Suppressor macrophage treated with lipopolysaccharide for 4 hours (primary cell): ENCODE measurements at regions not wholly inside any gene's neighbourhood (a gene's known extent, or its start where the extent isn't known, plus 50 kb on each side); places are given as distances from the start of the nearest gene placed in this dataset.
"Not testable (repeated sequence)": the region's sequence is repeated elsewhere in the genome, so short reads cannot be mapped to it uniquely, and the experiment has no call there.

Source experiments
- DNase-seq: peaks from one replicate; pipeline ENCODE4 v3.0.0-alpha.2; 2020

GRCh38 chr1:209095627-209096595 lies 487.6 kb upstream of the CAMK1G start:
- no peak for DNase-seq

GRCh38 chr1:209100460-209100859 lies 483.1 kb upstream of the CAMK1G start:
- no peak for DNase-seq

GRCh38 chr1:209101106-209101505 lies 482.4 kb upstream of the CAMK1G start:
- DNase-seq = no peak

DNA sequence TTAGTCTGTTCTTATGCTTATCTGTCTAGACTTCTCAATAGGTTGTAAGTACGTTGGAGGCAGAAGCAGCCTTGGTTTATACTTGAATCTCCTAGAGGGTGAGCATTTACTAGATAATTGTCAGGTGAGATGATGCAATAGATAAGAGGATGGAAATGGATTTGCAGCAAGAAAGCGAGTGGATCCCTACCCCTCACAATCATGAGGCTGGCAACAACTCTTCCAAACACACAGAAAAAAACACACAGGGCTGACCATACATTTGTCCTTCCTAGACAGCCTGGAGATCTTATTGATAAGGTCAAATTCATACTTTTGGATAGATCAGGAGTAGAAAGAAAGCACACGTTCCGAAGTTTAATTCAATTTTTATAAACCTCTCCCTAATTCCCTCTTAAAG lies 481.4 kb upstream of the CAMK1G start:
- DNase-seq = no peak

- DNase-seq = no peak
Measured at GRCh38 chr1:209102531-209102930, 481.0 kb upstream of the CAMK1G start.

DNA sequence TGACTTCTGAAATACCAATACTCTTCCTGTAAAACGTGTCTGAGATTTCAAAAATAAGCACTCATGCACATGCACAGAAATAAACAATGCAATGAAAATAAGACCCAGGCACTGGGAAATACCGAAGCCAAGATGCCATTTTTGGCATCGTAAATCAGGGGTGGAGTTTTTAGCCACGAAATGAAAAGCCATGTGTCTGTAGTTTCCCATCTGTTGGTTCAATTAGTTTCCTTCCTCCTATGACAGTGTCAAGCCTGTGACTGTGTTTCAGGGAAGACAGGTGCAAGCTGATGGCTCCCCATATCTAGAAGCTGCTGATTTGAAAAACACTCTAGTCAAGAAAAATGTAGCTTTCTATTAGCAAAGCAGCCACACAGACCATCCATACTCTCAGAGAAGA lies 480.4 kb upstream of the CAMK1G start:
- no peak for DNase-seq

DNA sequence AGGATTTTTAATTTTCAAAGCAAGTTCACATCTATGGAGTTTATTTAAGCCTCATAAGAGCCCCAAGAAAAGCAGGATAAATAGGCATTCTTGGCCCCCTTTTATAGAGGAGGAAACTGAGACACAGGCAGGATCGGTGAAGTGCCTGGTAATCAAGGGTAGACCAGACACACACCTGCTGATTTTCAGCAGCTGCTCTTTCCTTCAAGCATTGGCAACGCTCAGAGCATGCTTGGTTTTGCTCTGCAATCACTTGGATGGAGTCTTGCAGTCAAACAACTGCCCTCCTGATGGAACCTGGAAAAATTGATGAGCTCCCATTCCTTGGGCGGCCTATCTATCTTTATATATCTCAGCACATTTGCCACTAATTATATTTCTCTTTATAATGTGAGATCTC lies 478.9 kb upstream of the CAMK1G start:
- DNase-seq = no peak

DNA sequence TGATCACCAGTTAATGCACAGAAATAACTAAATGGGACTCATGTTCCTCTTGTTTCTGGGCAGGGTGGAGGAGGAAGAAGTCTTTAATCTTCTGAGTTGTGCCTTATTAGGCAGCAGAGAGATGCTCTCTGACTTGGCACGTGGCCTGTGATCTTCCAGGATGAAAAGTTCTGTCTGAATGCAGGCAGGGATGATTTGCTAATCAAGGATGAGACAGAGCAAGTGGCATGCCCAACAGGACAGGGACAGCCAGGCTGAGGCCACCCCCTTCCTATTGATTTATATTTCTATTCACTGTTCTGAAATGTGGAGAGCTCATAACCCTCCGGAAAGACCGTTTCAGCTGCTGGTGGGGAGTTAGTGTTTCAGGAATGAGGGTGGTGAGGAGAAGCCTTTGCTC lies 477.8 kb upstream of the CAMK1G start:
- DNase-seq = no peak

- no peak for DNase-seq
Measured at GRCh38 chr1:209106237-209106741, 477.2 kb upstream of the CAMK1G start.

DNA sequence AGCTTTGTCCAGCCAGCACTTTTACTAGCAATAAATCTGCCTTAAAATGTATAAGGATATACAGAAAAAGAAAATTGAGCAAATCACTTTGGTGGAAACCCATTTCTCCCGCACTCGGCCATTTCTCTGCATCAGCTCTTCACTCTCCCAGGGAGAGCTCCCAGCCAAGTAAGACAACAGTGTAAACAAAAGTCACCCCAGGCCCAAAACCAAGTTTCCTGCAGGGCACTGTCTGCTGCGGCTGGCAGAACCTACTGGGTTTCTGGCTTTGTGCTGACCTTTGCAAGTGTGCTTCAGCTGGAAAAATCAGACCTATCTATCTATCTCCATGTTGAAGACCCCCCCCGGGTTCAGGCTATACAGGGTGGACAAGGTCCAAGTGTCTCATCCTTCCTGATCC lies 476.7 kb upstream of the CAMK1G start:
- no peak for DNase-seq

DNA sequence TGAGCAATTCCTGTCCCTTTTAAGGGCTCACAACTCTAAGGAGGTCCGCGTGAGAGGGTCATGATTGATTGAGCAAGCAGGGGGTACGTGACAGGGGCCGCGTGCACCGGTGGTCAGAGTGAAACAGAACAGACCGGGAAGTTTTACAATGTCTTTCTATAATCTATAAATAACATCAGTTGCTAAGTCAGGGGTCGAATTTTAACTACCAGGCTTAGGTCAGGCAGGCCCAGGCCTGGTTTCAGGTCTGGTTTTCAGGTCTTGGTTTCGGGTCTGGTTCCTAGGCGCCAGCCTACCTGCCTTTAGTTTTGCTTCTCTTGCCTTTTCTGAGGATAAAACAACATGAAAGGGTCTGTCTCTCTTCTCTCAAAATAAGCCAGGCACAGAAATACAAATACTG lies 476.0 kb upstream of the CAMK1G start:
- no peak for DNase-seq

- no peak for DNase-seq
Measured at GRCh38 chr1:209109001-209109785, 474.3 kb upstream of the CAMK1G start.

DNA sequence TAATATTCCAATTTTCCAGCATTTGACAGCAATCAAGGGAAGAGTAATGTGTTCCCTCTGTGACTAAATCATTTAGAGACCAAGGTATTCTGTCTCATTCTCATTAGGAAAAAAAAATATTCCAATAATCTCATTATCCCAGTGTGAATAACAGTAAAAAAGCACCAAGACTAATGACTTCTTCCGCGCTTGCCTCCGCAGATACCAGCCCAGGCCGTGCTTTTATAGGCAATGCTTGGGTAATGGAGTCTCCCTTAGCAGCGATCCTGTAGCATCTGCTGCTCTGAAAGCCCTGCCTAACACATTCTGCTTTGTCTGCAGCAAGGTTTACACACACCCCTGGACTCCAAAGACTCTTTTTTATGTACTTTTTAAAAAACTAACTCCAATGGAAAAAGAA lies 470.0 kb upstream of the CAMK1G start:
- no peak for DNase-seq

- no peak for DNase-seq
Measured at GRCh38 chr1:209116705-209117104, 466.8 kb upstream of the CAMK1G start.

- DNase-seq = no peak
Measured at GRCh38 chr1:209123601-209124000, 459.9 kb upstream of the CAMK1G start.

DNA sequence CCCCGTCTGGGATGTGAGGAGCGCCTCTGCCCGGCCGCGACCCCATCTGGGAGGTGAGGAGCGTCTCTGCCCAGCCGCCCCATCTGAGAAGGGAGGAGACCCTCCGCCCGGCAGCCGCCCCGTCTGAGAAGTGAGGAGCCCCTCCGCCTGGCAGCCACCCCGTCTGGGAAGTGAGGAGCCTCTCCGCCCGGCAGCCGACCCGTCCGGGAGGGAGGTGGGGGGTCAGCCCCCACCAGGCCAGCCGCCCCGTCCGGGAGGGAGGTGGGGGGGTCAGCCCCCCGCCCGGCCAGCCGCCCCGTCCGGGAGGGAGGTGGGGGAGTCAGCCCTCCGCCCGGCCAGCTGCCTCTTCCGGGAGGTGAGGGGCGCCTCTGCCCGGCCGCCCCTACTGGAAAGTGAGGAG lies 454.4 kb upstream of the CAMK1G start:
- DNase-seq = not testable (repeated sequence)

DNA sequence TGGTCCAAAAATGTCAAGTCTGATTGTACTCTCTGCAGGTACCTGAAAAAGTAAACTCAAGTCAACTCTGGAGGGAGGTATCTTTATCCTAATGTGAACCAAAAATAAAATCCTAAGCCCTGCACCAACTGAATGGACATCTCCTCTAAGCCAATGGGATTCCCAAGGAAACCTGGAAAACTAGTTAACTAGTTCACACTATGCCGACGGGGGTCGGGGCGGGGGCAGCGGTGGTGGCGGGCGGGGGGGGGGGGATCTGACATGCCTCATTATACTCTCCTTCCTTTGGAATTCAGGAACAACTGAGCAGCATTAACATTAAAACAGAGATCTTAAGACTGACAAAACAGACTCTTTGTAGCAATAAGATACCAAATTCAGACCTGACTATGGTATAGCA lies 452.6 kb upstream of the CAMK1G start:
- no peak for DNase-seq

- DNase-seq = no peak
Measured at GRCh38 chr1:209132736-209133467, 450.6 kb upstream of the CAMK1G start.

DNA sequence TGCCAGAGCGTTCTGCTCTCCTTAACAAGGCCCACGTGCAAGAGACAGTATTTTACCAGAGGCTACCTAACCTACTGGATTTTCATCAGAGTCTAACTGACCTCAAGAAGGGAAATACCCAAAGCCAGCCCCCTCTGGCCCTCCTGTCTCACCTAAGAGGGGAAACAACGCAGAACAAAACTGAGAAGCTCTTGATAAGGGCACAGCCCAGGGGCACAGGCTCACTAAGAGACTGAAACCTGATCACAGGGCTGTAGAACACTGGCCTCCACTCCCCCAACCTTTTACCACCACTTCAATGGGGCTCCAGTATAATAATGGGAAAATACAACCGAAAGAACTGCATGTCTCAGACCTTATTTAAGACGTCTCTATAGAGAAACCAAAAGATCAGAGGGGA lies 449.5 kb upstream of the CAMK1G start:
- no peak for DNase-seq

DNA sequence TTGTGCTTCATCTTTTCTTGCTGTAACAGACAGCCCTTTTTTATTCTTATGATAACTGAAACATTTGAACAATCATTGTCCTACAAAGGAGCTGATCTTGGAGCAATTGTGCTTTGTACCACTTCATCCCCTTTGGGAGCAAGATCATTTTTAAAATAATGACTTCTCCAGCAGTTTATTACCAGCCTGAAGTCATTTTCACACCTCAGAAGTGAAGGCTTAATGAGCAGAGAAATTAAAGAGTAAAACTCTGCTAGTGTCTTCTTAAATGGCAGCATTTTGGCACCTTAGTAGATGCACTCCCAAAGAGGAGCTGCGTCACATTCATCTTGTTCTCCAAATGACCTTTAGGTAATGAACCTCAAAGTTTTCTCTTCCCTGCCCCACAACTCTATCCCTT lies 439.6 kb upstream of the CAMK1G start:
- DNase-seq = no peak

- DNase-seq = peak; percentile 20
Measured at GRCh38 chr1:209150114-209150513, 433.4 kb upstream of the CAMK1G start.

GRCh38 chr1:209153411-209153810 lies 430.1 kb upstream of the CAMK1G start:
- DNase-seq = no peak

GRCh38 chr1:209154912-209155311 lies 428.6 kb upstream of the CAMK1G start:
- DNase-seq = no peak
